ENCODE measurements at regions not wholly inside any gene's neighbourhood (a gene's known extent, or its start where the extent isn't known, plus 50 kb on each side); places are given as distances from the start of the nearest gene placed in this dataset.

GRCh38 chr2:240235811-240236210 is 95.4 kb upstream of the OTOS start:
- TF ChIP-seq, protein P1, sequence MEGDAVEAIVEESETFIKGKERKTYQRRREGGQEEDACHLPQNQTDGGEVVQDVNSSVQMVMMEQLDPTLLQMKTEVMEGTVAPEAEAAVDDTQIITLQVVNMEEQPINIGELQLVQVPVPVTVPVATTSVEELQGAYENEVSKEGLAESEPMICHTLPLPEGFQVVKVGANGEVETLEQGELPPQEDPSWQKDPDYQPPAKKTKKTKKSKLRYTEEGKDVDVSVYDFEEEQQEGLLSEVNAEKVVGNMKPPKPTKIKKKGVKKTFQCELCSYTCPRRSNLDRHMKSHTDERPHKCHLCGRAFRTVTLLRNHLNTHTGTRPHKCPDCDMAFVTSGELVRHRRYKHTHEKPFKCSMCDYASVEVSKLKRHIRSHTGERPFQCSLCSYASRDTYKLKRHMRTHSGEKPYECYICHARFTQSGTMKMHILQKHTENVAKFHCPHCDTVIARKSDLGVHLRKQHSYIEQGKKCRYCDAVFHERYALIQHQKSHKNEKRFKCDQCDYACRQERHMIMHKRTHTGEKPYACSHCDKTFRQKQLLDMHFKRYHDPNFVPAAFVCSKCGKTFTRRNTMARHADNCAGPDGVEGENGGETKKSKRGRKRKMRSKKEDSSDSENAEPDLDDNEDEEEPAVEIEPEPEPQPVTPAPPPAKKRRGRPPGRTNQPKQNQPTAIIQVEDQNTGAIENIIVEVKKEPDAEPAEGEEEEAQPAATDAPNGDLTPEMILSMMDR (IDR thresholded peaks at IDR 0.05) = no peak
- TF ChIP-seq POLR2A (IDR thresholded peaks at IDR 0.05) = no peak
